GM18508 (cell line): ENCODE measurements at regions not wholly inside any gene's neighbourhood (a gene's known extent, or its start where the extent isn't known, plus 50 kb on each side); places are given as distances from the start of the nearest gene placed in this dataset.

ENCODE experiments used
- ATAC-seq: cut with Tn5 transposase; IDR thresholded peaks from one replicate; pipeline ENCODE4 v1.9.1; 2021; ENCODE audit warnings: moderate number of reproducible peaks; ENCODE audit not compliant: insufficient read depth, unreplicated experiment

DNA sequence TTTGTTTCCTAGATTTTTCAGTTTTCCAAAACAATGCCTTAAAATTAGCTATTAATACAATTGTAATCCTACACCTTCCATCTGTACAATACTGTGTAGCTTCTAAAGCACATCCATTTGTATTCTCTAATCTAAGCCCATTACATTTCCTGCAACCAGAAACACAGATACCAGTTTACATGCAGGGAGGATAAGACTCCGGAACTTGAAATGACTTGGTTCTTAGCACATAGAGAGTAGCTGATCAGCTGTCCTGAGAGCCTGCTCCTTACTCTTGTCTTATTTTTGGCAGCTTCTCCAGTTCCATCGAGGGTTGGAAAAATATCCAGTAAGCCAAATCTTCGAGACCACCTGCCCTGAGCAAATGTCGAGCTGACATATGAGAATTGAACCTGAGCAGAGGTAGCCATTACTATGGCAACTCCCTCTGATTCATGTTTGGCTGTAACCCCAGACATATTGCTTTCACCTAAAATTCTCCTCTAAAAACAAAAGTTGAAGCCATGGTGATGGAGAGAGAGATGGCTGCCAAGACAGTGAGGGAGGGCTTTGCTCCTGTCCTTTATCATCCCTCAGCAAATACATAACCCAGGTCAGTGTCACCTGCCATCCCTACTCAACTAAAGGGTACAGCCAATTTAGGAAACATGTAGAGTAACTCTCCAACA lies 542.8 kb downstream of the IRS1 start:
- no peak for ATAC-seq

DNA sequence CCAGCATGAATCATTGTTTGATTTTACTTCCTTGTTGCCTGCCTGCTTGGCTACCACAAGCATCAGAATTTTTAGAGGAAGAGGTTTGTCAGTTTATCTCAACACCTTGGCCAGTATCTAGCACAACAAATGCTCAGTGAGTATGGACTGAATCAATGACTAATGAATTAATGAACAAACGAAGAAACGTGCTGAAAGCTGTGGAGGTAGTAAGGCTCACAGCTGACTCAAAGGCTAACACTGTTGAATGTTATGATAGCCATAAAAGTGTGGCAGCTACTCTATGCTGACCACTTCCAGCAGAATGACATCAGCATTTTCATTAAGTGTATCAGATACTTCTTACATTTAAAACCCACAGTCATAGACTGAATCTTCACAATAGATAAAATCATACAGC lies 543.4 kb downstream of the IRS1 start:
- ATAC-seq = no peak

DNA sequence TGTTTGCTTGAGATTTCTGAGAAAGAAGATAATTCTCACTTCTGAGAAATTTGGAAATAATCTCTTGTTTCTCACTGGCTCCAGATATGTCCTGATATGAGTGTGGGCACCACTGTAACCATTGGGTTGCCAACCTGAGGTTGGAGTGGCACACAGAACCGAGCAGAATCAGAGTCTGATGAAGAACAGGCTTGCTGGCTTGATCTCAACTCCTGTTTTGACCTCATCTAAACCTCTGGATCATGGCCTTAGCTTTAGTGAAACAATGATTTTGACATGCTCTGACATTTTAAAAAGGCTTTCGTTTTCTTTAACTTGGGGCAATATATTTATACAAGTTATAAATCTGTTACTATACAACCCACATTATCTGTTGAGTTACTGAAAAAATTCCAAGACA lies 548.0 kb downstream of the IRS1 start:
- no peak for ATAC-seq

- ATAC-seq = no peak
Measured at GRCh38 chr2:226247289-226248275, 552.0 kb downstream of the IRS1 start.

- ATAC-seq = no peak
Measured at GRCh38 chr2:226234187-226234586, 565.4 kb downstream of the IRS1 start.

DNA sequence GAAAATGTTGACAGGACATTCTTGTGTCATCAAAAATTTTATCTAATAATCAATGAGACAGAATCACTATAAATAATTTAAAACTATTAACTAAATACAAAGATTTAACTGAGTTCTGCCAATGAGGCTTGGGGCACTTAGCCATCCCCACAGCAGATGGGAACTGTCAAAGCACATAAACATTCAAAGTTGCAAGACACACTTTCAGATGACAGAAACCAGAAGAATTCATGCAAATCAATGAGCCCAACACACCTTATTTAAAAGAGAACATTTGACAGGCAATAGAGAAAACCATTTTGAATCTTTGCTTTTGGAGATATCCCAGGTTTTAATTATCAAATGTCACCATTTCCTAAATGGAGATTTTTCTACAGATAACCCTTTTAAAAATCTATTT lies 566.2 kb downstream of the IRS1 start:
- no peak for ATAC-seq

DNA sequence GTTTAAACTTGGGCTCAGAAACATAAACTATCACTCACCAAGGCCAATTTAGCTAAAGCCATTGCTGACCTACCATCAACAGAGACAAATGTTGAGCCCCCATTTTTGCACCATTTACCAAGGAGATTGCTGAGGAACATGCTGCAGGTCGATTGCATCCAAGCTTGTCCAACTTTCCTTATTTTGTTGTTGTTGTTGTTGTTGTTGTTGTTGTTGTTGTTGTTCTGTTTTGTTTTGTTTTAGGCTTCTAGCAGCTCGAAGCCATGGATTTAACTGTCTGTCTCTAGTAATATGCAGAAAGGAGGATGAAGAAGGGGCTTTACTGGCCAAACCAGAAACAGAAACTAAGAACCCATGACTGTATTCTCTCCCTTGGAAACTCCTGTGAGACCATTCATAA lies 571.5 kb downstream of the IRS1 start:
- no peak for ATAC-seq

- no peak for ATAC-seq
Measured at GRCh38 chr2:226227341-226227740, 572.3 kb downstream of the IRS1 start.

DNA sequence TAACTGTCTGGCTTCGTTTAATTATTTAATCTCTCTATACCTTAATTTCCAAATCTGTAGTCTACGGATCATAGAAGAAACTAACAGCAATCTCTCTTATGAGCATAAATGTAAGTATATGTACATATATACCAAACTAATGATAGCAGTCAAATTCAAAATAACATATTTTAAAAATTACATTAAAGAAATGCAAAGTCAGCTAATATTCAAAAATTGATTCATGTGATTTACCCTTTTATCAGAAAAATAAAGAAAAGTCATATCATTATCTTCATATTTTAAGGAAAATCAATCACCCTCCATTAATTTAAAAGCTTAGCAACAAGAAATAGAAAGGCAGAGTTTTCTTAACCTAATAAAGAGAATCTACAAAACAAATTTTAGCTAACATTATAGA lies 575.9 kb downstream of the IRS1 start:
- ATAC-seq = no peak

- no peak for ATAC-seq
Measured at GRCh38 chr2:226220511-226220910, 579.1 kb downstream of the IRS1 start.

- no peak for ATAC-seq
Measured at GRCh38 chr2:226217191-226217590, 582.4 kb downstream of the IRS1 start.

GRCh38 chr2:226216575-226216974 lies 583.0 kb downstream of the IRS1 start:
- ATAC-seq = no peak

- peak; percentile 78 for ATAC-seq
Measured at GRCh38 chr2:226215902-226216503, 583.6 kb downstream of the IRS1 start.

DNA sequence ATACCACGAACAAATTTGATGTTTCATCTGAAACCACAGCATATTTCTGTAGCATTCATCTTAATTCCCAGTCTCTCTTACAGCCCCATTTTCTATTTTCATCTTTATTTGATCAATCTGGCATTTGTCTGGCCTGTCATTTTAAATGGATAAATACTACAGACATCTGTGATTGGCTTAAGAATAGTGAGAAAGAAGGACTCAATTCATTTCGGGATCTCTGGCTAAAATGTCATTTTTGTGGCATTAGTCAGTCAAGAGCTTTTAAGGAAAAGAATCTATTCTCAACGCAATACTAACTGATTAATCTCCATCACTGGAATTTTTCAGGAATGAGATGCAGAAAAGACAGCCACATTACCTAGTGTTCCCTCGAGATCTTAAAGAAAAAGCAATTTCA lies 585.9 kb downstream of the IRS1 start:
- no peak for ATAC-seq

GRCh38 chr2:226211439-226211838 lies 588.2 kb downstream of the IRS1 start:
- ATAC-seq = no peak

GRCh38 chr2:226208726-226209125 lies 590.9 kb downstream of the IRS1 start:
- no peak for ATAC-seq

DNA sequence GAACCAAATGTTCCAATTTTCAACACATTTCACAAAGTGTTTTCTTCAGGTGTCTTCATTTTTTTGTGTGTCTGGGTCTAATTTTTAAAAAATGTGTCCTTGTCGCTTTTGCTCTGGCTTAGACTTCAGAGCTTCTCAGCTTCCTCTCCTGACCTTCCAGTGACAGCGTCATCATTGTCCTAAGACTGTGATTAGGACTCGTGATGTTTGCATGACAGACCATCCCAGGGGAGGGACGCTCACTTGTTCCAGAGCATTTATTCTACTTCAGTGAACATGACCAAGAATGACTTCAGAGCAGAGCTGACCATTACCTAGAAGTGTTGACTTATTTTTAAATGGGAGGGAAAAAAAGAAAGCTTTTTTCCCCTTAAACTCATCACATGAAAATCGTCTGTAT lies 591.9 kb downstream of the IRS1 start:
- no peak for ATAC-seq

DNA sequence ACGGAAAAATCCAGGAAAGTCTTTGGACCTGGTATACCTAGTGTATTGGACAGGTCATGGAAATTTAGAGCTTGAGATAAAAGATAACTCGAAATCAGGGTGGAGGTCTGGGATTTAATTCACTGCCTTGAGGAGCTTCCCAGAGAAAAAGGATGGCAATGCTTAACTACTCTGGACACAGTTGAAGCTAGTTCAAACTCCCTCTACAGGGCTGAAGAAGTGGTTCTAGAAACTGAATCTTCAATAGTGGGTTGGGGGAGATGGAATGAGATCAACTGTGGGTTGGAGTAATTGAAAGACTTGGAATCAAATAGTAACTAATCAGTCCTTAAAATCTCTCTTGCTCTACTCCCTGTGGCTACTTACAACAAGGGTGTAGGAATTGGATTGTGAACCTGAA lies 600.1 kb downstream of the IRS1 start:
- no peak for ATAC-seq

DNA sequence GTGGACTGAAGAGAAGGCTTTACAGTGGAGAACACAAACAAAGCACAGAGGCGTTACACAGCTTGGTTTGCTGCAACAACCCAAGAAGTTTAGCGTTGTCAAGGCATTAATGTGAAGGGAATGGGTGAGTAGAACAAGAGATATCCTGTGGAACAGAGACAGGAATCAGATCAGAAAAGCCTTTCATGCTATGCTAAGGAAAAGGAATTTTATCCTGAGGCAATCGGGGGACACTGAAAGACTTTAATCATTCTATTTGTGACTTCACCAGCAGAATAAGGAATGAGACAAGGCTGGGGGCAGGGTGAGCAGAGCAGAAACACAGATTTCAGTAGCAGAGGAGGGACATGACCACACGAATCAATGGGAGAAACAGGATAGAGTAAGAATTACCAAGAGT lies 600.7 kb downstream of the IRS1 start:
- no peak for ATAC-seq

GRCh38 chr2:226190479-226191252 lies 609.0 kb downstream of the IRS1 start:
- no peak for ATAC-seq
